ENCODE measurements at regions not wholly inside any gene's neighbourhood (a gene's known extent, or its start where the extent isn't known, plus 50 kb on each side); places are given as distances from the start of the nearest gene placed in this dataset.

DNA sequence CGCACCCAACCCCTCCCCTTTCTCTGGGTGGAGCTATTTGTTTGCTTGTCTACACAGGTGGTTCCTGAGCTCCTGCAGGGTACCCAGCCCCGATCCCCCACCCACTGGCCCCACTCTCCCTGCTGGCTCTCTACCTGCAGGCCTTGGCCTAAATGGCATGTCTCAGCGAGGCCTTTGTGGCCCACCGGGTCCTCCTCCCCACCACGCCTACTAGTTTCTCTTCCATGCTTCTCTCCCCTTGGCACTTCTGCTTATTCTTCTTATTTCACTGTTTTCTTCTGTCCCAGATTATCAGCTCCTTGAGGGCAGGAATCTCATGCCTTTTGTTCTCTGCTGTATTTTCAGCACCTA is 57.4 kb upstream of the ZNF536 start:
- intact Hi-C loops (cut with micrococcal nuclease) (no loop called here), dilution Hi-C loops (cut with HindIII; ENCODE audit: low sequenced_read_pairs, unreplicated experiment) (no loop called here), in situ Hi-C loops (cut with MboI; ENCODE audit: low sequenced_read_pairs) (no loop called here)
- Histone ChIP-seq H3K9me1 (ENCODE audit: insufficient read depth, low read length) (no peaks in the 10 kb centered on the region), H4K8ac (ENCODE audit: low read depth in 2 of 2, low read length in 2 of 2) (no peak overlapping the region), H4K91ac (ENCODE audit: insufficient read depth, low read depth, low read length) (no peak overlapping the region), H2BK5ac (ENCODE audit: low read depth, low read length, poor library complexity, severe bottlenecking) (no peak overlapping the region), H2AK5ac (ENCODE audit: low read depth, low read length) (no peak overlapping the region), H2AK9ac (replicated peaks; ENCODE audit: low read depth, low read length, poor library complexity) (no peak overlapping the region), H2BK15ac (ENCODE audit: low read depth, low read length) (no peak overlapping the region), H2AFZ (replicated peaks; ENCODE audit: low read length, poor library complexity) (no peak overlapping the region), H3K27me3 (ENCODE audit: control insufficient read depth, insufficient read depth, low read length) (no peaks in the 10 kb centered on the region), H3K23ac (ENCODE audit: low read depth, low read length) (no peak overlapping the region), H3K14ac (replicated peaks; ENCODE audit: low read depth, low read length) (no peak overlapping the region), H3K9ac (ENCODE audit: low read depth, low read length) (no peak overlapping the region), H3K4me2 (ENCODE audit: low read depth, low read length) (no peak overlapping the region), H3K56ac (ENCODE audit: extremely low read depth, insufficient read depth, low read length) (no peak overlapping the region), H3K36me3 (ENCODE audit: control insufficient read depth, insufficient read depth, low read length) (no peaks in the 10 kb centered on the region), H3K18ac (ENCODE audit: low read depth, low read length) (no peak overlapping the region), H3K4ac (ENCODE audit: low read depth, low read length) (no peak overlapping the region), H3K9me3 (ENCODE audit: control insufficient read depth, insufficient read depth, low read length) (peaks cover 42% of the 10 kb centered on the region), H3K4me3 (ENCODE audit: insufficient read depth, low read depth, low read length) (no peak overlapping the region), H2BK20ac (ENCODE audit: low read depth, low read length) (no peak overlapping the region), H3K79me1 (ENCODE audit: low read depth in 1 of 2, low read length in 2 of 2) (no peaks in the 10 kb centered on the region), H3K4me1 (ENCODE audit: control insufficient read depth, insufficient read depth, low read length) (no peaks in the 10 kb centered on the region), H4K5ac (ENCODE audit: low read depth, low read length) (no peak overlapping the region), H2BK120ac (ENCODE audit: low read depth, low read length) (no peak overlapping the region), H4K20me1 (ENCODE audit: insufficient read depth, low read length) (no peaks in the 10 kb centered on the region), H3K27ac (ENCODE audit: insufficient read depth, low read length) (no peak overlapping the region)
- 20% methylated on average over 1 of the region's 5 CpGs; no CpG with 5 or more reads in 1 of the 2 experiments for WGBS, 2 experiments (ENCODE audit: extremely low coverage in 2 of 2, insufficient read length in 1 of 2)
- ATAC-seq (ENCODE audit: low read depth) (no peak), DNase-seq (no peak)
- TF ChIP-seq FOS (IDR thresholded peaks at IDR 0.05; ENCODE audit: low read depth, low read length) (no peak), CHD1 (IDR thresholded peaks at IDR 0.05; ENCODE audit: low read depth, low read length) (no peak), RCOR1 (IDR thresholded peaks at IDR 0.05; ENCODE audit: insufficient replicate concordance, low read length) (no peak), NFE2L2 (IDR thresholded peaks at IDR 0.05; ENCODE audit: low read depth, low read length) (no peak), MXI1 (IDR thresholded peaks at IDR 0.05; ENCODE audit: borderline replicate concordance, low read depth, low read length) (no peak)
- TF ChIP-seq, protein P1, sequence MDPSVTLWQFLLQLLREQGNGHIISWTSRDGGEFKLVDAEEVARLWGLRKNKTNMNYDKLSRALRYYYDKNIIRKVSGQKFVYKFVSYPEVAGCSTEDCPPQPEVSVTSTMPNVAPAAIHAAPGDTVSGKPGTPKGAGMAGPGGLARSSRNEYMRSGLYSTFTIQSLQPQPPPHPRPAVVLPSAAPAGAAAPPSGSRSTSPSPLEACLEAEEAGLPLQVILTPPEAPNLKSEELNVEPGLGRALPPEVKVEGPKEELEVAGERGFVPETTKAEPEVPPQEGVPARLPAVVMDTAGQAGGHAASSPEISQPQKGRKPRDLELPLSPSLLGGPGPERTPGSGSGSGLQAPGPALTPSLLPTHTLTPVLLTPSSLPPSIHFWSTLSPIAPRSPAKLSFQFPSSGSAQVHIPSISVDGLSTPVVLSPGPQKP (IDR thresholded peaks at IDR 0.05; ENCODE audit: borderline replicate concordance, low read depth, low read length), result no peak
- TF ChIP-seq, protein P2, sequence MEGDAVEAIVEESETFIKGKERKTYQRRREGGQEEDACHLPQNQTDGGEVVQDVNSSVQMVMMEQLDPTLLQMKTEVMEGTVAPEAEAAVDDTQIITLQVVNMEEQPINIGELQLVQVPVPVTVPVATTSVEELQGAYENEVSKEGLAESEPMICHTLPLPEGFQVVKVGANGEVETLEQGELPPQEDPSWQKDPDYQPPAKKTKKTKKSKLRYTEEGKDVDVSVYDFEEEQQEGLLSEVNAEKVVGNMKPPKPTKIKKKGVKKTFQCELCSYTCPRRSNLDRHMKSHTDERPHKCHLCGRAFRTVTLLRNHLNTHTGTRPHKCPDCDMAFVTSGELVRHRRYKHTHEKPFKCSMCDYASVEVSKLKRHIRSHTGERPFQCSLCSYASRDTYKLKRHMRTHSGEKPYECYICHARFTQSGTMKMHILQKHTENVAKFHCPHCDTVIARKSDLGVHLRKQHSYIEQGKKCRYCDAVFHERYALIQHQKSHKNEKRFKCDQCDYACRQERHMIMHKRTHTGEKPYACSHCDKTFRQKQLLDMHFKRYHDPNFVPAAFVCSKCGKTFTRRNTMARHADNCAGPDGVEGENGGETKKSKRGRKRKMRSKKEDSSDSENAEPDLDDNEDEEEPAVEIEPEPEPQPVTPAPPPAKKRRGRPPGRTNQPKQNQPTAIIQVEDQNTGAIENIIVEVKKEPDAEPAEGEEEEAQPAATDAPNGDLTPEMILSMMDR (conservative IDR thresholded peaks at IDR 0.05; ENCODE audit: low read depth, low read length), result no peak
- no TSS peak for BruUV-seq (replicated peaks)
- ChIA-PET POLR2A (ENCODE audit: unreplicated experiment) (no interaction called here), CTCF (no interaction called here)

Measured in IMR-90 (cell line).